Loucy (cell line): ENCODE measurements at regions not wholly inside any gene's neighbourhood (a gene's known extent, or its start where the extent isn't known, plus 50 kb on each side); places are given as distances from the start of the nearest gene placed in this dataset.

ENCODE experiments used
- H2AFZ ChIP-seq: fragments of 200-600 bp; sonication (generic); 2 replicates; pipeline ENCODE4 v1.6.0; 2016; ENCODE audit warnings: antibody characterized with exemption, mild to moderate bottlenecking, low read length, moderate library complexity
- H3F3A ChIP-seq: fragments of 200-600 bp; 2 replicates; pipeline ENCODE4 v1.6.0; 2016; ENCODE audit warnings: antibody characterized with exemption, low read depth, mild to moderate bottlenecking
- H3K27me3 ChIP-seq: fragments of 200-600 bp; sonication (generic); 2 replicates; pipeline ENCODE4 v1.6.1; 2014; ENCODE audit warnings: low read length, mild to moderate bottlenecking; ENCODE audit not compliant: insufficient read depth, poor library complexity, severe bottlenecking
- H3K36me3 ChIP-seq: fragments of 200-600 bp; sonication (generic); 2 replicates; pipeline ENCODE4 v1.6.1; 2016; ENCODE audit warnings: low read length; ENCODE audit not compliant: insufficient read depth
- H3K4me1 ChIP-seq: fragments of 200-600 bp; sonication (generic); 2 replicates; pipeline ENCODE4 v1.5.1; 2014; ENCODE audit warnings: low read length, mild to moderate bottlenecking; ENCODE audit not compliant: insufficient read depth, poor library complexity, severe bottlenecking
- H3K4me2 ChIP-seq: fragments of 200-600 bp; sonication (generic); 2 replicates; pipeline ENCODE4 v1.6.0; 2014; ENCODE audit warnings: antibody characterized with exemption, low read length, low read depth, mild to moderate bottlenecking; ENCODE audit not compliant: poor library complexity, severe bottlenecking
- H3K4me3 ChIP-seq: fragments of 200-600 bp; sonication (generic); 2 replicates; pipeline ENCODE4 v1.5.1; 2014; ENCODE audit warnings: low read length, mild to moderate bottlenecking, mixed read lengths; ENCODE audit not compliant: poor library complexity, severe bottlenecking
- H3K79me2 ChIP-seq: fragments of 200-600 bp; sonication (generic); 2 replicates; pipeline ENCODE4 v1.6.1; 2014; ENCODE audit warnings: low read length; ENCODE audit not compliant: insufficient read depth
- H3K9ac ChIP-seq: fragments of 200-600 bp; sonication (generic); 2 replicates; pipeline ENCODE4 v1.6.0; 2014; ENCODE audit warnings: mild to moderate bottlenecking, low read depth, low read length, moderate library complexity; ENCODE audit not compliant: poor library complexity, severe bottlenecking
- H3K9me2 ChIP-seq: fragments of 200-600 bp; sonication (generic); replicated peaks from 2 replicates; pipeline ENCODE4 v1.6.1; 2016; ENCODE audit warnings: low read depth, low read length, mixed read lengths
- H3K9me3 ChIP-seq: fragments of 200-600 bp; sonication (generic); 2 replicates; pipeline ENCODE4 v1.6.1; 2014; ENCODE audit warnings: mild to moderate bottlenecking, antibody characterized with exemption, low read length, low read depth; ENCODE audit not compliant: insufficient read depth
- H4K20me1 ChIP-seq: fragments of 200-600 bp; sonication (generic); 2 replicates; pipeline ENCODE4 v1.6.0; 2014; ENCODE audit warnings: antibody characterized with exemption, low read length, mild to moderate bottlenecking; ENCODE audit not compliant: insufficient read depth, poor library complexity, severe bottlenecking
- EZH2phosphoT487 ChIP-seq: fragments of 200-600 bp; IDR thresholded peaks from 2 replicates; pipeline ENCODE4 v1.6.1; 2018; ENCODE audit warnings: antibody characterized with exemption, mild to moderate bottlenecking, moderate library complexity, borderline replicate concordance
- TF ChIP-seq, protein P1 (sequence below): fragments of 200-600 bp; sonication (generic); conservative IDR thresholded peaks from 2 replicates; pipeline ENCODE4 v1.5.1; 2014; ENCODE audit warnings: mild to moderate bottlenecking, antibody characterized with exemption, low read length

DNA sequence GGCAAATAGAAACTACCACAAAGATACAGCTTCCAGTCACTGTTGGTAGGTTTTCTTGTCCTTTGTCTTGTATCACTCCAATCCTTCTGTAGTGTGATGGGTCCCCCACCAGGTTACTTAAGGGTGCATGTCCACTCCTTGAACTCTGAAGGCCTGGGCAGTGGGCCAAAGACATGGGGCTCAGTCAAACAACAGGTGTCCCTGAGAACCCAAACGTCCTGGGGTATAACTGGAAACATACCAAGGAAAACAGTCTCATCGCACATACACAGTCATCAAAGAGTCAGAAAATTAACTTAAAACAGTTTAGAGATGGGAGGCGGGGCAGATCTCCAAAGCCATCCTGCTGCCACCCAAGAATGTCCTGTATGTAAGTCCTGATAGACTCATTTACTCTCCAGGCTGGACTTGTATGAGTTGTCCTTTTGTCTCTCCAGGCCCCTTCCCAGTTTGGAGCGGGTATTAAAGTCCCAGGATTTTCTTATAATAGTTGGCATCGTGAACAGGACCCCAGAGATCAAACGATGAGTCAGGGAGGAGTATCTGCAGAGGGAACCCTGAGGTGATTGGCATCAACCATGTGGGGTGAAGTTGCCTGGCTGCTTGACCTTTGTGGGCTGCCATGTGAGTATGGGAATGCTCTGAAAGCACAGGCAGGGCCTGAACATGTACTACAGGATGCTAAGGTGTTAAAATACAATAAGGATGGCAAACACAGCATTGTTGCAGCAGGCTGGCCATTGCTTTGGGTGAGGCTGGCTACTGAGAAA lies 613.2 kb upstream of the KLF12 start:
- Histone ChIP-seq H4K20me1 (no peaks in the 10 kb centered on the region), H3F3A (no peaks in the 10 kb centered on the region), H3K4me2 (no peak overlapping the region), H3K27me3 (no peaks in the 10 kb centered on the region), H3K4me3 (no peak overlapping the region), H3K79me2 (no peaks in the 10 kb centered on the region), H3K9me3 (no peaks in the 10 kb centered on the region), H2AFZ (no peak overlapping the region), H3K4me1 (no peaks in the 10 kb centered on the region), H3K9me2 (no peaks in the 10 kb centered on the region), H3K9ac (no peak overlapping the region), H3K36me3 (no peaks in the 10 kb centered on the region)
- no peak for TF ChIP-seq EZH2phosphoT487
- TF ChIP-seq, protein P1, sequence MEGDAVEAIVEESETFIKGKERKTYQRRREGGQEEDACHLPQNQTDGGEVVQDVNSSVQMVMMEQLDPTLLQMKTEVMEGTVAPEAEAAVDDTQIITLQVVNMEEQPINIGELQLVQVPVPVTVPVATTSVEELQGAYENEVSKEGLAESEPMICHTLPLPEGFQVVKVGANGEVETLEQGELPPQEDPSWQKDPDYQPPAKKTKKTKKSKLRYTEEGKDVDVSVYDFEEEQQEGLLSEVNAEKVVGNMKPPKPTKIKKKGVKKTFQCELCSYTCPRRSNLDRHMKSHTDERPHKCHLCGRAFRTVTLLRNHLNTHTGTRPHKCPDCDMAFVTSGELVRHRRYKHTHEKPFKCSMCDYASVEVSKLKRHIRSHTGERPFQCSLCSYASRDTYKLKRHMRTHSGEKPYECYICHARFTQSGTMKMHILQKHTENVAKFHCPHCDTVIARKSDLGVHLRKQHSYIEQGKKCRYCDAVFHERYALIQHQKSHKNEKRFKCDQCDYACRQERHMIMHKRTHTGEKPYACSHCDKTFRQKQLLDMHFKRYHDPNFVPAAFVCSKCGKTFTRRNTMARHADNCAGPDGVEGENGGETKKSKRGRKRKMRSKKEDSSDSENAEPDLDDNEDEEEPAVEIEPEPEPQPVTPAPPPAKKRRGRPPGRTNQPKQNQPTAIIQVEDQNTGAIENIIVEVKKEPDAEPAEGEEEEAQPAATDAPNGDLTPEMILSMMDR = no peak

GRCh38 chr13:74743992-74744391 lies 609.8 kb upstream of the KLF12 start:
- Histone ChIP-seq H3K4me1 (no peaks in the 10 kb centered on the region), H3F3A (no peaks in the 10 kb centered on the region), H3K9ac (no peak overlapping the region), H3K36me3 (no peaks in the 10 kb centered on the region), H3K4me3 (no peak overlapping the region), H3K4me2 (no peak overlapping the region), H3K27me3 (no peaks in the 10 kb centered on the region), H2AFZ (no peak overlapping the region), H3K79me2 (no peaks in the 10 kb centered on the region), H4K20me1 (no peaks in the 10 kb centered on the region), H3K9me3 (no peaks in the 10 kb centered on the region), H3K9me2 (no peaks in the 10 kb centered on the region)
- TF ChIP-seq EZH2phosphoT487 = no peak
- TF ChIP-seq, protein P1 = no peak

GRCh38 chr13:74741732-74742131 lies 607.5 kb upstream of the KLF12 start:
- Histone ChIP-seq H3K4me3 (no peak overlapping the region), H3K36me3 (no peaks in the 10 kb centered on the region), H3K27me3 (no peaks in the 10 kb centered on the region), H3K9me3 (no peaks in the 10 kb centered on the region), H3K9ac (no peak overlapping the region), H3K4me2 (no peak overlapping the region), H4K20me1 (no peaks in the 10 kb centered on the region), H3K4me1 (no peaks in the 10 kb centered on the region), H3F3A (no peaks in the 10 kb centered on the region), H3K9me2 (no peaks in the 10 kb centered on the region), H3K79me2 (no peaks in the 10 kb centered on the region), H2AFZ (no peak overlapping the region)
- TF ChIP-seq EZH2phosphoT487 = no peak
- TF ChIP-seq, protein P1 = no peak
